ENCODE measurements at regions not wholly inside any gene's neighbourhood (a gene's known extent, or its start where the extent isn't known, plus 50 kb on each side); places are given as distances from the start of the nearest gene placed in this dataset.
"Not testable (repeated sequence)": the region's sequence is repeated elsewhere in the genome, so short reads cannot be mapped to it uniquely, and the experiment has no call there.

DNA sequence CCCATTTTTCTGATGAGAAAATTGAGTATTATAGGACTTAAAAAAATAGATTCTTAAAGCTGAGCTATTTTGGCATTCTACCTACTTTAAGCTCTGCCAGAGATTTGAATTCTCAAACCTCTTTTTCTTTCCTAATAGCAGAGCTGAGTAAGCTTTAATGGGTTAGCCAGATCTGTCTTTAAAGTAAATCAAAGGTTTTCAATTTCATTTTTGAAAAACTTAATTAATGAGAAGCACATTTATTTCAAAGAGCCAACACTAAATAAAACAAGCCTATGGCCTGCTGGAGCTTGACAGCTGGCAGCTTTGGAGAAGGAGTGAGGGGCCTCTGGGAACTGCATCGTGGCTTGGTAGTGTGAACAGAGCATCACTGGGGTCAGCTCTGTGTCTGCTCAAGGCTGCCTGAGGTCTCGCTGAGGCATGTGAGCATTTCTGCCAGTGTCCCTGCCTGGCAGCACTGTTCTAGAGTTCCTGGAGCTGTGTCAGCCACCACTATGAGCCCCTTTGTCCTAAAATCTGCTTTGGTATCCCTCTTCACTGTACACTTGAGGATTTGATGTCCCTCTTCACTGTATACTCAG is 50.4 kb upstream of the PRSS23 start:
- intact Hi-C loops (cut with DNase I): loop anchor here in 1 of 2 donors (10.0 kb wide), 1 partner anchor 115 kb away; no protein-coding TSS in a partner anchor

DNA sequence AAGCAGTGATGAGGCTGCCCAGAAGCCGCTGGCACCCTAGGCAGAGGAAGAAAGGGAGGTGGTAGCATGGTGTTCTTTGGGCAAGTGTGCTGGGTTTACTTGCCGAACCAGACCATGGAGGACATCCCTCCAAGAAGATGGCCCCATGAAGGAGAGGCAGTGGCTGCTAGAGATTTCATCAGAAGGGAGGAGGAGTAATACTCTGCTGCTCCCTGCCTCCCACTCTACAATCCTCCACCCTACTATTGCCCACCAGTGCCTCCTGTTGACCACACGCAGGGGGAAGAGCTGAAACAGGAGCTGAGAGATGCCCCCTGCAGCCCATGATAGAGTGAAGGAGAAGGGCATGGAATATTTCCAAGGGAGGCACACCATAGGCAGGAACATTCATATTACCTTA is 51.0 kb upstream of the PRSS23 start:
- intact Hi-C loops (cut with DNase I): loop anchor here in 1 of 2 donors (10.0 kb wide), 1 partner anchor 115 kb away; no protein-coding TSS in a partner anchor
- no peak for DNase-seq (ENCODE audit: low spot score)

More for the DNA sequence above, 50.4 kb upstream of the PRSS23 start:
- DNase-seq (ENCODE audit: low spot score): no peak

DNA sequence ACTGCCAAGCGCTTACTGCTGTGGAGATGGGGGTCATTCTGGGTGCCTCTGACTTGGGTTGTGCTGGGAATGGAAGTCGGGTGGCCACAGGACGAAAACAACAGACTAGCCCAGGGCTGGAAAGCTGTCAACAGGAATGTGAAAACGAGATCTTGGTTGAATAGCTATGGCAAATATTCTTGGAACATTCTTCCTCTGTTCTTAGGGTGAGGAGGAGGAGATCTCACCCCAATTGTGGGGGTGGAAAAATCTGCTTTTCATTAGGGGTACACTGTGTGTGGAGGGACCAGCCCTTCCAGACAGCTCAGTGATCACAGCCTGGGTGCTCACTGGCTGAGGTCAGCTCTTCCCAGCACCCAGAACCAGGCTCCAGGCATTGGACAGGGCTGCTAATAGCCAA is 52.0 kb upstream of the PRSS23 start:
- DNase-seq (ENCODE audit: low spot score): no peak
- intact Hi-C loops (cut with DNase I): loop anchor here in 1 of 2 donors (10.0 kb wide), 1 partner anchor 113 kb away; no protein-coding TSS in a partner anchor

DNA sequence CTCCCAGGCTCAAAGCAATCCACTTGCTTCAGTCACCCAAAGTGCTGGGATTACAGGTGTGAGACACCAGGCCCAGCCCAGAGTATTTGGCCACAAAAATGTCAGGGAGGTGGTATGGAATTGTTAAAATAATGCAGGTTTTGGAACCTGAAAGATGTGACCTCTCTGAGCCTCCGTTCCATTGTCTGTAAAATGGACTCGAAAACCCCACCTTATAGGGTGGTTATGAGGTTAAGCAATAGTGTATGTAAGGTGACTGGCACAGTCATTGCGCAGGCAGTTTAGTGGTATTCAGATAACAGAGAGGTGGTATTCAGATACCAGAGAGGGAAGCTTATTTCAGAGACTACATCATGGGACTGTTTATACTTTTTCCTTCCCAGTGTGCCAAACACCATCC is 52.5 kb upstream of the PRSS23 start:
- intact Hi-C loops (cut with DNase I): loop anchor here in 1 of 2 donors (10.0 kb wide), 1 partner anchor 113 kb away; no protein-coding TSS in a partner anchor
- no peak for DNase-seq (ENCODE audit: low spot score)

DNA sequence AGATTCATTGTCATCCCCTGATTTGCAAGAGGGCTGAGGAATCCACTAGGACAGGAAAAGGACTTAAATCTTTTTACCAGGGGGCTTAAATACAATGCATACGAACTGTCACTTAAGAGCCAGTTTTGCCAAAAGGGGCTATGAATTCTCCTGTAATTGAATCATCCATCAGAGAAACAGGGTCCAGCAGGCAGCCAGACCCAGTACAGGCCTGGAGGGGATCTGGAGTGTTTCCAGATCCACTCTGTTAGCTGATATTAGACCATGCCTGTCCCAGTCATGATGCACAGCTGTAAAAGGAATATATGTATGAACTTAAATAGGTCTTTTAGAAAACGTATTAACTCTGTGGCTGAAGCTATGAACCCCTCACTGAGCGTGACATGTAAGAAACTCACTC is 53.8 kb upstream of the PRSS23 start:
- intact Hi-C loops (cut with DNase I): loop anchor here in 1 of 2 donors (10.0 kb wide), 1 partner anchor 112 kb away; no protein-coding TSS in a partner anchor
- no peak for DNase-seq (ENCODE audit: low spot score)

DNA sequence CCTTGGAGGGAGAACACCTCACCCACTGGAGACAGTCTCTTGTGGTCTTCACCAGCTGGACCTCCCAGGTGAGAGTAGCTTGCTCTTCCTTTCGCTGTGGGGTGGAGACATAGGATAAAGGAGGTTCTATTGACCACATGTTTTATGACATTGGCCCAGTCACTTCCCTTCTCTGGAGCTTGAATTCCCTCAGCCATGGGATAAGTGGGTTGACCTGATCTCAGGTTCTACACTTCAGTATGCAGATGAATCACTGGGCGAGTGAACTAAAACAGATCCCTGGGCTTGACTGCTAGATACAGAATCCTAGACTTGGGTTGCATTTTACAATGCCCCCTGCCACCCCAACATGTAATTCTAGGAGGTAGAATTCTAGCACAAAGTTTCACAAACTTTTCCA is 54.8 kb upstream of the PRSS23 start:
- intact Hi-C loops (cut with DNase I): loop anchor here in 1 of 2 donors (10.0 kb wide), 1 partner anchor 111 kb away; no protein-coding TSS in a partner anchor
- no peak for DNase-seq (ENCODE audit: low spot score)

DNA sequence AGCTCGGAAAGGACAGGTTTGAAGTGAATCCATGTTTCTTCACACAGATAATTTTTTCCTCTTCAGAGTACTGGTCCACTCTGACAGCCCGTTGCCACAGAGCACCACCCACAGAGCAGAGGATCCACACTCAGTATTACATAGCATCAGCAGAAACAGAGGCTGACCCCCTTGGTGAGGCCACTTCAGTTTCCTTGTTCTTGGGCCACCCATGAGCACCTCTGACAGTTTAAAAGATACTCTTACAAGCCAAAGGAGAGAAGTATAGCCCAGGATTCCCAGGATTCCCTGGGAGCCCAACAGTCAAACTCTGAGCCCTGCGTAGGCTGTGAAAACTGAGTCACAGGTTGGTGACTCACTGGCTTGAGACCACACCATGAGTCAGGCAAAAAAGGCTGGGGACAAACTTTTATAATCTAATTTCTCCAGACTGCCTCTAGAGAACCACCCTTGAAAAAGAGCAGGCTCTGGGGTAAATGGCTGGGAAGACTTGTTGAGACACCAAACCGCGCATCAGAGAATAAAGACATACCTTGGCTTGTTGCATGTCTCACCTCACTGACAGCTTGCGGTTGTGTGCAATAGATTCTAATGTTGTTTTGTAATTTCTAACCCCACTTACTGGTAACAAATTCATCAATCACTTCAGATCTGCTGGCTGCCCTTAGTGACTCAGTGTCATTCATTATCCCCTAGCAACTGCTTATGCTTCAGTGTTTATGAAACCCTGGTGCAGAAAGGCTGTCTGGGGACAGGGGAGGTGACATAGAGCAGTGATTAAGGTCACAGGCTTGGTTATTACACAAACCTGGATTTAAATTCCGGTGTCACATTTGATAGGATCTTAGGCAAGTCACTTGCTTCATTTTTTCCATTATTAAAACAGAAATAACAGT is 56.9 kb upstream of the PRSS23 start:
- peak; percentile 85 for DNase-seq (ENCODE audit: low spot score)
- intact Hi-C loops (cut with DNase I): loop anchor here in 1 of 2 donors (5.0 to 10.0 kb wide), 3 partner anchors 59 to 109 kb away; partner anchors contain the start of genes ME3 and PRSS23

DNA sequence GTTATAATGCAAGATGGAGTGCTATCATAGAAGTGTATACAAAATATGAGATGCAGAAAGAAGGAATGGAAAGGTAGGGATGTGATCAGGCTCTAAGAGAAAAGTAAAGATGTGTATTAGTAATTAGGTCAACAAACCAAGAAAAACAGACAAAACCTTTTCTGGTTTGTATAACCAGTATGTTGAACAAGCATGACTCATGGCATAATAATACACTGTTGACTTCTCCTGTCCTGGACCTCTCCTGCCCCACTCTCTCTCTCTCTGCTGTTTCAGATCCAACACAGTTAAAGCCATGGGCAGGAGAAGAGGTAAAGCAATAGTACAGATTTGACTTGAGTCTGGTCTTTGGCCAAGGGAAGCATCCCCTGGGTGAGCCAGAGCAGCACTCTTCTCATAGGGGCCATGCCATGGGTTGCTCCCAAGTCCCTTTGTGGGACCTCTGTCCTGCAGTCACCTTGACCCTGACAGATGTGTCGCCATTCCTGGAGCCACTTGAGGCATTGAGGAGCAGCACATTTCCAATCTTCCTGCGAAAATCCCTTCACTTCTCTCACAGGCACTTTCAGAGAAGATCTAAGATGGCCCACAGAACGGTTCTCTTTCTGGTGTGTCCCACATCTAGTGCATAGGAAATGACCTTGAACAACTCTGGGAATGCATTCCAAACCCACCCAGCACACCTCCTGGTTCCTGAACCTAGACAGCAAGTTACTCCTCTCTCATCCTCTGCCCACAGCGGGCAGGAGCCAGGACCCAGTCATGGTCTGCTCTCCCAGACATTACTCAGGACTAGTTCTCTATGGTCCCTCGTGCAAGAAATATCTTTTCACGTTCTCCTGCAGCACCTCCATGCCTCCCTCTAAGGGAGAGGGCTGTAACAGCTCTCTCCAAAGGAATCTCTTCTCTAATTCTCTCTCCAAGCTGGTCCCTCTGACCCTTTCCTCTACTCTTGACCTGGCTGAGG is 58.2 kb upstream of the PRSS23 start:
- DNase-seq (ENCODE audit: low spot score): no peak
- intact Hi-C loops (cut with DNase I): loop anchor here in 1 of 2 donors (5.0 to 10.0 kb wide), 3 partner anchors 60 to 107 kb away; partner anchors contain the start of genes ME3 and PRSS23

DNA sequence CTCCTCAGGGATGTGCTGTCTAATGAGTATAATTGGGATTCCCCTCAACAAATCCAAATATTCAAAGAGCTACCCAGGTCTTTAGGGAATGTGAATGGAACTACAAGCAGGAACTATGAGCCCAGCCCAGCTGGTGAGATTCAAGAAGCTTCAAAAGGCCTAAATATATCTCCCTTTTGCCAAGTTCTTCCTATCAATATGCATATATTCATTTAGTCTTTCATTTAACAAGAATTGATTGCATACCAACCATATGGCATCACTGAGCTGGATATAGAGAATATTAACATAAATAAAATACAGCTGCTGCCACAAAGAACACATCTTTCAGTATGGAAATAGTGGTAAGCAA is 58.9 kb upstream of the PRSS23 start:
- intact Hi-C loops (cut with DNase I): loop anchor here in 1 of 2 donors (5.0 to 10.0 kb wide), 3 partner anchors 61 to 107 kb away; partner anchors contain the start of genes ME3 and PRSS23
- no peak for DNase-seq (ENCODE audit: low spot score)

DNA sequence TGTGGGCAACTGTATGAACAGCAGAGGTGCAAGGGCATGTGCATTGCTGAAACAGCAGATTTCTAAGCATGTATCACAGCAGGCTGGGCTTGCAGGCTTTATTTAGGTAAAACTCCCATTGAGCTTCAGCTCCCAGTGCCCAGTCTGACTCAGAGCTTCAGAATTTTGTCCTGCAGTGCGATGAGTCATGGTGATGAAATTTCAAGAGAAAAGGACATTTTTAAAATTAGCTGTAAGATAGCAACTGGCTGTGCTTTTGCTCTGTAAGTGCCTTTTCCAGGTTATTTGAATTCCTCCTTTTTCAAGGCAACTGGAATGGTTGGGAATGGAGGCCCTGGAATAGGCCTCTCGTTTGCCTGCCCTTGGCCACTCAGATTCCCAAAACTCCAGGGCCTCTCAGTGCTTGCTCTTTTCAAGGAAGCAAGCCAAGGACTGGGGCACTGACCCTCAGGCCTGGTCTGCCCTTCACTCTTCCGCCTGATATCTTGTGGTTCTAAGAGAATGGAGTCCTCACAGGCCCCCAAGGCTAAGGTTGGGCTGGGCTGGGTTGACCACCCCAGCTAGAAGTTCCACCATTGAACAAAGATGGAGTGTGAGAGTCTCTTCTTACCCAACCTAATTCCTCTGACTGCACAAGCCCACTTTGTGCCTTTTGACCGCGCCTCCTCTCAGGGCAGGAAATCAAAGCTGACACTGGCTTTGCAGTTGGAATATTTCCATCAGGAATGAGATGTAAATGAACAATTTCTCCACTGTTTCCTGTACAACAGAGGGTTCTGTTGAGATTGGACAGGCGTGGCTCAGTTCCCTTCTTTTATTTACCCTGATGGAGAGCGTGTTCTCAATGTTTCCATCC is 59.5 kb upstream of the PRSS23 start:
- peak; percentile 78 for DNase-seq (ENCODE audit: low spot score)
- intact Hi-C loops (cut with DNase I): loop anchor here in 1 of 2 donors (5.0 to 10.0 kb wide), 3 partner anchors 61 to 106 kb away; partner anchors contain the start of genes ME3 and PRSS23

DNA sequence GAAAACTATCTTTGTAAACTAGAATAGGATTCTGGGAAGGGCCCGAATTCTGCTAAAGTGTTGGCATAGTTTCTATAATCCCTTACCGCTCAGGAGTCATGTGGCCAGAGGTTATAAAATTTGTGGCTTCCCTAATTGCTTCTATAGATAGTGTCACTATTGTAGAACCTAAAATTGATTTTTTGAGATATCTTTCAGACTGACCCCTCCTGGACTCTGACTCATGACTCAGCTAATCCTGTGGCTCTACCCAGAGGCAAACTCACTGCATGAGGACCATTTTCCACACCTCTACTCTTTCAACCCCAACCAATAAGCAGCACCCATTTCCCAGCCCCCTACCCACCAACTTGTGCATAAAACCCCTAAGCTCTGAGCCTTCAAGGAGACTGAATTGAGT is 61.8 kb upstream of the PRSS23 start:
- DNase-seq (ENCODE audit: low spot score): no peak
- intact Hi-C loops (cut with DNase I): no loop called here

DNA sequence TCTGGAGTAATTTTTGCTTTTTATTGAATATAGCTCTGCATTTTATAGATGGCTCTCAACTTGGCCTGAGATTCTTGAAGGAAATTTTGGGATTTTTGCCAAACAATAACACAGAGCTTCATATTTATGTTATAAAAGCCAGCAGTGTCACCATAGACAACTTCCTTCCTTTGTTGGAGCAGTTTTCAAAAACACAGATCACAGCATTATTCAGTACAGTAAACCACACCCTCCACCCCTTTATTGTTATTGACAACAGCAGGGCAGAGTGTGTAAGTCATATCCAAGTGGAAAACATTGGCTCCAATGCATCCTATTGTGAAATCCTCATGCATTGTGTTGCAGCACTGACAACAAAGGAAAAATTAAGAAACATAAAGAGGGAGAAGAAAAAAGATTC is 62.6 kb upstream of the PRSS23 start:
- intact Hi-C loops (cut with DNase I): no loop called here
- no peak for DNase-seq (ENCODE audit: low spot score)

DNA sequence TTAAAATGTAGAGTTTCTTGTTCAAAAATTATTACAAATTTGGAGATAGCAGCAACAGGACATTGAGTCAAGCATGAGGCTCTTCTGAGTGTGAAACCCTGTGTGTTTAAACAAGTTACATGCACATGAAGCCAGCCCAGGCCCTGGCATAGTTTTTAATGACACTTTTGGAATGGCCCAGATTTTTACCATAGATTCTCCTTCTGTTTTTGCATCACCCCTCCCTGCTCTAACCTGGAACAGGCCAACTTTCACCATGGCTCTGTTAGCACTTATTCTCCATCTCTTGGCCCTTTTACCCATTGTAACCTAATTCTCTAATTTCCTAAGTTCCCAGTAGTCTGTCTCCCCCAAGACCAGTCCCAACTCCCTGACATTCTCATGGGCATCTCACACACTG is 63.1 kb upstream of the PRSS23 start:
- DNase-seq (ENCODE audit: low spot score): no peak
- intact Hi-C loops (cut with DNase I): no loop called here

DNA sequence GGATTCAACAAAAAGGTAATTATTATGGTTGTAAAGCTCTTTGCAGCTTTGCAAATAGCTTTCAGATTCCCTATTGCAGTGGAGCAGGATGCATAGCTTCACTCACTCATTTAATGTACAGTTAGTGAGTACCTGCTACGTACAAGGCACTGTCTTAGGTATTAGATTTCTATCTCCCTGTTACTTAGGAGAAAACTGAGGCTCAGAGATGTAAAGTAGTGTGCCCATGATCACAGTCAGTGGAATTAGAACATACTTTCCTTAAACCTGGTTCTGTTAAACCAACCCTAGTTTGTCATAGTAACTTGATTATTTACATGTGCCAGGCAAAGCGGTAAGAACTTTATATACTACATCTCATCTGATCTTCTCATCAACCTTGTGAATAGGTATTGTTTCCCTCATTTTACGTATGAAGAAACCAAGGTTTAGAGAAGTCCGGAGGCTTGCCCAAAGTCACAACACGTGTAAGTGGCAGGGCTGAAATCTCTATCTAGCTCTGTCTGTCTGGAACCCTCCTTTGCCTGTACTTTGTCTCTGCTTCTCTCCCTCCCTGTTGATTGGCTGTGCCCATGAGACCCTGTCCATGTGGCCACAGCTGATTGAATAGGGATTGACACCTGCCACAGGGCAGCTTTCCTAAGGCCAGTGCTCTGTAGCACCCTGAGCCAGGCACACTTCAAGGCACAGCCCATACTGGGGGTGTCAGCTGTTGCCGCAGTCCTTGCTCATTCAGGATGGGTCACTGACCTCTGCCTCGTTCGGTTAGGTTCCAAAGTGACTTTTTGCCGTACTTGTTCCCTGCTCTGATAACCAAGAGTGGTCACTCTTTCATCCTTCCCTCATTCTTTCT is 63.8 kb upstream of the PRSS23 start:
- no peak for DNase-seq (ENCODE audit: low spot score)
- intact Hi-C loops (cut with DNase I): no loop called here

DNA sequence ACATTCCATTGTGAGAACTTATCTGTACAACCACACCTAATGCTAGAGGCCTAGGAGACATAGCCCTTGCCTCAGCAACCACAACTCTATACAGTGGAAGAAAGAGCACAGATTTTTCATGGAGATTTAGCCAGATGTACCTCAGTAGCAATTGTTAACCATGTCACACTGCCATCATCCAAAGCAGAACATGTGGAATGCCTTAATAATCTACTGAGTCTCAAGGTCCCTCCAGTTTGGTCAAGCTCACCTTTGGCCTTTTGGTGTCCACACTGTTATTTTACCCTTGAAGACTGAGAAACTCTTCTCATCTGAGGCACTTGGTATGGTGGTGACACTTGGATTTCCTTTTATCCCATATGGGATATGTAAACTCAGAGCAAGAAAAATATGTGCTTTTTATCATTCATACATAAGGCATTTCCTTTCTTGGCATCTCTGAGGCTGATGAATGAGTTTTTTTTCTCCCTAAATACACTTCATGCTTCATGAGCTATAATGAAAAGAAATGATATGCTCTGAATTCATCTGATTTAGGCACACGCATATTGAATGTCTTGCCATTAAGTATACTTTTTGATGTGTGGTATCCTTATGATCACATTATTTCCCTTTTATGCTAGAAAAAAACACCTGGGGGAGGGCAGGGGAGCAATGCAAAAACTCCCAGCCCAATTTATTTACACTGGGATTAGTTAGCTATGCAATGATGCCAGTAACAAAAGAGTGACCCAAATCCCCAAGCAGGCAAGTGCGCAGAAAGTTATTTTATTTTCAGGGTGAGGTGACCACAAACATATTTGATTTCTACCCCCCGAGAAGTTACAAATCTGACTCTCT is 63.3 kb upstream of the ME3 start:
- intact Hi-C loops (cut with DNase I): no loop called here

DNA sequence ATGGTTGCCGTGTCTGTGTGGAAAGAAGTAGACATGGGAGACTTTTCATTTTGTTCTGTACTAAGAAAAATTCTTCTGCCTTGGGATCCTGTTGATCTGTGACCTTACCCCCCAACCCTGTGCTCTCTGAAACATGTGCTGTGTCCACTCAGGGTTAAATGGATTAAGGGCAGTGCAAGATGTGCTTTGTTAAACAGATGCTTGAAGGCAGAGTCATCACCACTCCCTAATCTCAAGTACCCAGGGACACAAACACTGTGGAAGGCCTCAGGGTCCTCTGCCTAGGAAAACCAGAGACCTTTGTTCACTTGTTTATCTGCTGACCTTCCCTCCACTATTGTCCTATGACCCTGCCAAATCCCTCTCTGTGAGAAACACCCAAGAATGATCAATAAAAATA is 60.3 kb upstream of the ME3 start:
- intact Hi-C loops (cut with DNase I); DNase-seq (ENCODE audit: low spot score): not testable (repeated sequence)

More for the DNA sequence above, 63.3 kb upstream of the ME3 start:
- DNase-seq (ENCODE audit: low spot score): no peak
